ENCODE measurements at regions not wholly inside any gene's neighbourhood (a gene's known extent, or its start where the extent isn't known, plus 50 kb on each side); places are given as distances from the start of the nearest gene placed in this dataset.

DNA sequence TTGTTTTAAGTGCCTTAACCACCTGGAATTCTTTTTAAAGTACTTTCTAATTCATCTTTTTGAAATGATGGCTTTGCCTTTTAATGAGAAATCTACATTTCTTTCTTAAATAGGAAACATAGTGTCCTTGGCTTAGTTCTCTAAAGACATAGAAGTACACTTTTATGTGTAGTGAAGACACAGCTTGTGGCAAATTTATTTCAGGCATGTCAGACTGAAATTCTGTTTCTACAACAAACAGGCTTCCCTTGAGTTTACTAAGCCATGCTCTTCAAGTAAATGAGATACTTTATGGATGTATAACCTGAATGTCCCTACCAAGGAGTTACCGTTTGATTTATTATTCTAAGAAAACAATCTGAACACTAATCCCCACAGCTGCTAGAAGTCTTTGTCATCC lies 136.9 kb upstream of the MAGI2 start:
- DNase-seq (ENCODE audit: low read depth in 2 of 2) = no peak
- TF ChIP-seq, protein P1, sequence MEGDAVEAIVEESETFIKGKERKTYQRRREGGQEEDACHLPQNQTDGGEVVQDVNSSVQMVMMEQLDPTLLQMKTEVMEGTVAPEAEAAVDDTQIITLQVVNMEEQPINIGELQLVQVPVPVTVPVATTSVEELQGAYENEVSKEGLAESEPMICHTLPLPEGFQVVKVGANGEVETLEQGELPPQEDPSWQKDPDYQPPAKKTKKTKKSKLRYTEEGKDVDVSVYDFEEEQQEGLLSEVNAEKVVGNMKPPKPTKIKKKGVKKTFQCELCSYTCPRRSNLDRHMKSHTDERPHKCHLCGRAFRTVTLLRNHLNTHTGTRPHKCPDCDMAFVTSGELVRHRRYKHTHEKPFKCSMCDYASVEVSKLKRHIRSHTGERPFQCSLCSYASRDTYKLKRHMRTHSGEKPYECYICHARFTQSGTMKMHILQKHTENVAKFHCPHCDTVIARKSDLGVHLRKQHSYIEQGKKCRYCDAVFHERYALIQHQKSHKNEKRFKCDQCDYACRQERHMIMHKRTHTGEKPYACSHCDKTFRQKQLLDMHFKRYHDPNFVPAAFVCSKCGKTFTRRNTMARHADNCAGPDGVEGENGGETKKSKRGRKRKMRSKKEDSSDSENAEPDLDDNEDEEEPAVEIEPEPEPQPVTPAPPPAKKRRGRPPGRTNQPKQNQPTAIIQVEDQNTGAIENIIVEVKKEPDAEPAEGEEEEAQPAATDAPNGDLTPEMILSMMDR (IDR thresholded peaks at IDR 0.05; ENCODE audit: low read depth, low read length) = no peak
- no peak overlapping the region for H3K4me3 ChIP-seq (replicated peaks in 1 of 2; ENCODE audit: low read depth in 2 of 2, low read length in 2 of 2)

DNA sequence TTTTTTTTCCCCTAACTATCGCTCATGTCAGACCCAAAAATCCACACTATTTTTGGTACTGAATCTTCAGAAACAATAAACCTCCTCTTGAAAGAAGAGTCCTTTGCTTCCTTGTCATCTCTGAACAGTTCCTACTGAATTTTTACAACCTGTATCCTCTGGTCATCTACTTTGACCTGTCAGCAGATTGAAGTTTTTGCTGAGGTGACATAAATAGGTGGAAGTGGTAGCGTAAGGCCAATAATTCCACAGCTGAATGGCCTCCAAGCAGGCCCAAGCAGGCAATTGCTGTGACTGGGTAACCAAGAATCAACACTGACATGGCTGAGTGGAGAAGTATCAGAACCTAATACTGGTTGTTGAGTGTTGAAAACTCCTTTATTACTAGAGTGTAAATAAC lies 117.4 kb upstream of the MAGI2 start:
- TF ChIP-seq, protein P1 (IDR thresholded peaks at IDR 0.05; ENCODE audit: low read depth, low read length) = no peak
- no peak for DNase-seq (ENCODE audit: low read depth in 2 of 2)
- no peak overlapping the region for H3K4me3 ChIP-seq (replicated peaks in 1 of 2; ENCODE audit: low read depth in 2 of 2, low read length in 2 of 2)

DNA sequence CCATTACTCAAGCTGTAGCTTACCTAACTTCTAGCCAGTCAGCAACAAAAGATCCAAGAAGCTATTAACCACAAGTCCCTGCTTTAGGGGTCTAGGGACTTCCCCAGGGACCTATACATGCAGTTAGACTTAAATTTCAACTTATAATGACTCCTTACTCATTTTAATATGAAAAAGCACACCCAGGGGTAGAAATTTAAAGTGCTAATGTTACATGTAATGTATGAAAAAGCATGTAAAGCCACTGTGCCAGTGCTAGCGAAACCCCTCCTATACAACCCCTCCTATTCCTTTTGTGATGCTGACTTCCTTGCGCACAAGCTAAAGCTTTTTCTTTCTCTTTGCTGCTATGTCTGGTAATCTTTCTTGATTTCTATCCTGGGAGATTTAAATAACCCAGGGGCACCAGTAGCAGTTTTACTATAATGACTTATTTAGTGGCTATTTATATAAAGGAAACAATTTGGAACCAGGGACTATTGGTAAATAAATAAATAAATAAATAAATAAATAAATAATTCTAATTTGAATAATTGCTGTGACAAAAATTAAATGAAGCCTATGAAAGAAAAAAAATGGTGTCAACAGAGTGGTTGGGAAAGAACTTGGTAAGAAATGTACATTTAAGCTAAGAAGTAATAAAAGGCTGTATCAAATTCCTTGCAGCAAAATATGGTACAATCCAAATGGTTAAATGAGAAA lies 110.5 kb upstream of the MAGI2 start:
- TF ChIP-seq, protein P1 (IDR thresholded peaks at IDR 0.05; ENCODE audit: low read depth, low read length) = no peak
- no peak for DNase-seq (ENCODE audit: low read depth in 2 of 2)
- no peak overlapping the region for H3K4me3 ChIP-seq (replicated peaks in 1 of 2; ENCODE audit: low read depth in 2 of 2, low read length in 2 of 2)

DNA sequence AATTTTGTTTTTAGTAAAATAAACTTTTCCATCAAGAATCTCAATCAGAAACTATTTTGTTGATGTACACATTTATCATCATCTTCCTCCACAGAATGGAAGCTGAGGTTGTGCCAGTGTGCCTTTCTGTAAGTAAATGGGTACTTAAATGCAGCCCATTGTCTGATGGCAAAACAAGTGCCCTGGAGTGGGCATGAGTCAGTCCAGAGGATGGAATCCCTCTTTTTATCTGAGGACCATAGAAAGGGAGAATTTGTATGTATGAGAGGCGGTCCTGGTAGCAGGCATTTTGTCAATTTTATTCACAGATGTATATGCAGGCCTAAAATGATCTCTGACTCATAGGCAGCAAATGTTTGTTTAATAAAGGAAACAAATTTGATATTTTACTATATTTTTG lies 102.1 kb upstream of the MAGI2 start:
- TF ChIP-seq, protein P1 (IDR thresholded peaks at IDR 0.05; ENCODE audit: low read depth, low read length) = no peak
- DNase-seq (ENCODE audit: low read depth in 2 of 2) = peak in 1 of 2 donors; percentile 6
- H3K4me3 ChIP-seq (replicated peaks in 1 of 2; ENCODE audit: low read depth in 2 of 2, low read length in 2 of 2) = no peak overlapping the region

DNA sequence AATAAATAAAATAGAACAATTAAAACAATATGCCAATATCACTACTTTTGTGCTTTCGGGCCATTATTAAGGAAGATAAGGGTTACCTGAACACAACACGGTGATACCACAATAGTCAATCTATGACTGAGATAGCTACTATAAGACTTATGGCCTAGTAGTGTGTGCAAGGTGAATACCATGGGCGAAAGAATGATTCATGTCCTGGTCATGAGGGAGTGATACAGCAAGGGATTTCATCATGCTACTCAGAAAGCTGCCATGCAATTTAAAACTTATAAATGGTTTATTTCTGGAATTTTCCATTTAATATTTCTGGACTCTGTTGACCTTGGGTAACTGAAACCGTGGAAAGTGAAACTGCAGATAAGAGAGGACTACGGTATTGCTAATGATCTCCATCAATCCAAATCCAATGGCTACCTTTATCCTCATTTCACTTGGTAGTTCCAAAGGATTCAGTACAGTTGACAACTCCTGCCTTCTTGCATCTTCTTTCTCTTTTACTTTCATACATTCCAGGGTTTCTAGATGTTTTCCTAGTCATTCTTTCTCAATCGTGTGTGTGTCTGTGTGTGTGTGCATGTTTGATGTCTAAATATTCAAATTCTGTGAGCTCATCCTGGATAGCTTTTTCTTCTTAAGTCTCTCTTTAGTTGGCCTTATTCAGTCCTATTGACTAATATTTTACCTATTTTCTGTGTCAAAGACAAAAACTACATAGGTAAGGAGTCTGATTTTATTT lies 100.5 kb upstream of the MAGI2 start:
- DNase-seq (ENCODE audit: low read depth in 2 of 2) = peak; percentile 28 to 85
- TF ChIP-seq, protein P1 (IDR thresholded peaks at IDR 0.05; ENCODE audit: low read depth, low read length) = no peak
- no peak overlapping the region for H3K4me3 ChIP-seq (replicated peaks in 1 of 2; ENCODE audit: low read depth in 2 of 2, low read length in 2 of 2)

DNA sequence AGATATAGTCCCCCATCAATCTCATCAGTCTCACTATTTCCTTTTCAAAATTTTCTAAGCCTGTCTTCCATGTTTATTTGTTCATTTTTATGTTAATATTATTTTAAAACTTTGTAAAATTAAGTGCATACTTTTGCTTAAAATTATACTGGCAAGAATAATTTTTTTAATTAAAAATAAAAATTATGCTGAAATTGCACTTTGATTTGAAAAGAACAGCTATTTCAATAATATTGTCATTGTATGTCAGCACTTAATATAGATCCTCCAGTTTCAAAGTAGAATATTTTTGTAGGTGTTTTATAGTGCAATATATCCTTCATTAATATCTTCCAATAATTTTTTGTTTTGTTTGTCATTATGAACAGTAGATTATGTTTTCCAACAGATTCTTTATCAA lies 99.0 kb upstream of the MAGI2 start:
- TF ChIP-seq, protein P1 (IDR thresholded peaks at IDR 0.05; ENCODE audit: low read depth, low read length) = no peak
- H3K4me3 ChIP-seq (replicated peaks in 1 of 2; ENCODE audit: low read depth in 2 of 2, low read length in 2 of 2) = no peak overlapping the region
- DNase-seq (ENCODE audit: low read depth in 2 of 2) = no peak

Data from cardiac fibroblast (primary cell).